Adrenal gland (tissue), 5 donors: ENCODE measurements at regions not wholly inside any gene's neighbourhood (a gene's known extent, or its start where the extent isn't known, plus 50 kb on each side); places are given as distances from the start of the nearest gene placed in this dataset.

Source experiments
- POLR2A ChIP-seq, 2 donors: fragments of 450-650 bp; IDR thresholded peaks; one replicate each; pipeline ENCODE4 v1.6.1; 2017; ENCODE audit warnings: antibody characterized with exemption in 2 of 2, mild to moderate bottlenecking in 2 of 2, moderate library complexity in 1 of 2
- TF ChIP-seq, protein P1 (sequence below), 6 experiments: fragments of 450-650 bp in 4 of 6; fragments of 200-600 bp in 2 of 6; sonication (generic) in 1 of 6; IDR thresholded peaks; 1 replicate in 5 of 6; 2 replicates in 1 of 6; pipeline versions ENCODE4 v1.5.1 to v1.8.0; 2016 to 2021; ENCODE audit warnings: antibody characterized with exemption in 6 of 6, mild to moderate bottlenecking in 2 of 6, moderate library complexity in 1 of 6
- donor health status: DM: no; HTN: no; CAD: no.

DNA sequence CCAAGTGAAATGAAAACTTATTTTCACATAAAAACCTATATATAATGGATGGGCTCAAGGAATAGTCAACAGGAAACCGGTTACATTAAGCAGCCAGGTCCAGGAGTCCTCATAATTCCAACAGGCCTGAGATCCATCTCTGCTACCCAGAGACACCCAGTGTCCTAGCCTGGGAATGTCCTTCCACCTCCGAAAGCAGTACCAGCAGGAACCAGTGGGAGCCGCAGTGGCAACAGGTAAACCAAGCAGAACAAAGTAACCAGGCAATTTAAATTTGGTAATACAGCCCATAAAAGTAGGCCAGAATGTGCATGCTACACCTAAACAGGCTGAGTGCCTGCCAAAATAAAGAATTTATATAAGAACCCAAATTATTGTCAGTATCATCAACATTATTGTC is 195.6 kb downstream of the ZBBX start:
- TF ChIP-seq, protein P1, sequence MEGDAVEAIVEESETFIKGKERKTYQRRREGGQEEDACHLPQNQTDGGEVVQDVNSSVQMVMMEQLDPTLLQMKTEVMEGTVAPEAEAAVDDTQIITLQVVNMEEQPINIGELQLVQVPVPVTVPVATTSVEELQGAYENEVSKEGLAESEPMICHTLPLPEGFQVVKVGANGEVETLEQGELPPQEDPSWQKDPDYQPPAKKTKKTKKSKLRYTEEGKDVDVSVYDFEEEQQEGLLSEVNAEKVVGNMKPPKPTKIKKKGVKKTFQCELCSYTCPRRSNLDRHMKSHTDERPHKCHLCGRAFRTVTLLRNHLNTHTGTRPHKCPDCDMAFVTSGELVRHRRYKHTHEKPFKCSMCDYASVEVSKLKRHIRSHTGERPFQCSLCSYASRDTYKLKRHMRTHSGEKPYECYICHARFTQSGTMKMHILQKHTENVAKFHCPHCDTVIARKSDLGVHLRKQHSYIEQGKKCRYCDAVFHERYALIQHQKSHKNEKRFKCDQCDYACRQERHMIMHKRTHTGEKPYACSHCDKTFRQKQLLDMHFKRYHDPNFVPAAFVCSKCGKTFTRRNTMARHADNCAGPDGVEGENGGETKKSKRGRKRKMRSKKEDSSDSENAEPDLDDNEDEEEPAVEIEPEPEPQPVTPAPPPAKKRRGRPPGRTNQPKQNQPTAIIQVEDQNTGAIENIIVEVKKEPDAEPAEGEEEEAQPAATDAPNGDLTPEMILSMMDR (IDR thresholded peaks at IDR 0.05), result no peak
- no peak for TF ChIP-seq POLR2A (IDR thresholded peaks at IDR 0.05)
